Left ventricle myocardium superior (tissue), 1 donor: ENCODE measurements at regions not wholly inside any gene's neighbourhood (a gene's known extent, or its start where the extent isn't known, plus 50 kb on each side); places are given as distances from the start of the nearest gene placed in this dataset.
"Not testable (repeated sequence)": the region's sequence is repeated elsewhere in the genome, so short reads cannot be mapped to it uniquely, and the experiment has no call there.

Source experiments
- ATAC-seq: fragments of 200-7000 bp; cut with Tn5 transposase; one replicate; pipeline ENCODE4 v1.9.1; 2020; ENCODE audit warnings: mild to moderate bottlenecking, moderate library complexity
- DNase-seq: peaks from one replicate; pipeline ENCODE4 v3.0.0-alpha.2; 2020
- intact Hi-C: fragments of 100-400 bp; cut with micrococcal nuclease; formaldehyde crosslinking; loops from one replicate; pipeline ENCODE4 v1.11.0; 2022
- donor health status: DM: no; HTN: yes; CAD: no; lungs with severe emphysema.

DNA sequence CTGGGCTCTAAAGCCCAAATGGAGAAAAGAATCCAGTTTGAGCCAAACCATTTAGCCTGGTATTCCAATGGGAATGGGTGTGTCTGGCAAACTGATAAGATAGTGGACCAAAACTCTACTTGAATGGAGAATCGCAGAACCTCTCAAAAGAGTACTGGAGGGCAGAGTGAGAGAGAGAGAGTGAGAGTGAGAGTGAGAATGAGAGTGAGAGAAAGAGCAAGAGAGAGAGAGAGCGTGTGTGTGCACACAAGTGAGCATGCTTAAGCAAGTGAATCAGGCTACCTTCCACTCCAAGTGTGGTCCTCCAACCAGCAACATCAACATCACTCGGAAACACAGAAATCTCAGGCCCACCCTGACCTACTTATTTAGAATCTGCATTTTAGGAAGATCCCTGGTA, 58.8 kb downstream of the UQCRFS1 start:
- intact Hi-C loops, result no loop called here
- DNase-seq (no peak), ATAC-seq (no peak)

- intact Hi-C loops, result no loop called here
- no peak for DNase-seq
- ATAC-seq, result no peak
Measured at GRCh38 chr19:29145756-29146155, 67.2 kb downstream of the UQCRFS1 start.

DNA sequence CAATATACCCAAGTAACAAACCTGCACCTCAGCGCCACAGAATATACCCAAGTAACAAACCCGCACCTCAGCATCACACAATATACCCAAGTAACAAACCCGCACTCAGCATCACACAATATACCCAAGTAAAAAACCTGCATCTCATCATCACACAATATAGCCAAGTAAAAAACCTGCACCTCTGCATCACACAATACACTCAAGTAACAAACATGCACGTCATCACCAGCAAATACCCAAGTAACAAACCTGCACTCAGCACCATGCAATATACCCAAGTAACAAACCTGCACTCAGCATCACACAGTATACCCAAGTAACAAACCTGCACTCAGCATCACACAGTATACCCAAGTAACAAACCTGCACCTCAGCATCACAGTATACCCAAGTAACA, 69.8 kb downstream of the UQCRFS1 start:
- ATAC-seq (no peak), DNase-seq (no peak)
- intact Hi-C loops, result no loop called here

GRCh38 chr19:29139227-29139626, 73.7 kb downstream of the UQCRFS1 start:
- DNase-seq (no peak), ATAC-seq (no peak)
- intact Hi-C loops, result no loop called here

DNA sequence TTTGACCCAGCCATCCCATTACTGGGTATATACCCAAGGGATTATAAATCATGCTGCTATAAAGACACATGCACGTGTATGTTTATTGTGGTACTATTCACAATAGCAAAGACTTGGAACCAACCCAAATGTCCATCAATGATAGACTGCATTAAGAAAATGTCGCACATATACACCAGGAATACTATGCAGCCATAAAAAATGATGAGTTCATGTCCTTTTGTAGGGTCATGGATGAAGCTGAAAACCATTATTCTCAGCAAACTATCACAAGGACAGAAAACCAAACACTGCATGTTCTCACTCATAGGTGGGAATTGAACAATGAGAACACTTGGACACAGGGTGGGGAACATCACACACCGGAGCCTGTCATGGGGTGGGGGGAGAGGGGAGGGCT, 74.7 kb downstream of the UQCRFS1 start:
- ATAC-seq, intact Hi-C loops, DNase-seq: not testable (repeated sequence)

DNA sequence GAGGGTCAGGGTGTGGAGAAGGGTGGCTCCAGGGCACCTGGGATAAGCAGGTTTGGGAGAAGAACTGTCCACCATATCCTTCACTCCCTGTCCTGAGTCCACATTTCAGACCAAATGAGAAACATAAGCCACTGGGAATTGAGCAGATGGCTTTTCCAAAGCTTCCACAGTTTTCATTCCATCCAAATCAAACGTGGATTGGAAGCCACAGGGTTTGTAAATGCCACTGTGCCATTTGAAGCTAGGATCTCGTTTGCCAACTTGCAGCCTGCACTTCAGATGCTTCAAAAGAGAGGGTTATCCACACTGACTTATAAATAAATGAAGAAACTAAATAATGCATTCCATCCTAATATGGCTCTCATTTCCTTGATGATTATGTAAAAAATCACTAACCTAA, 81.5 kb downstream of the UQCRFS1 start:
- ATAC-seq (no peak), DNase-seq (no peak)
- intact Hi-C loops, result no loop called here

GRCh38 chr19:29129148-29129547, 83.8 kb downstream of the UQCRFS1 start:
- intact Hi-C loops, result no loop called here
- no peak for ATAC-seq
- DNase-seq, result no peak

DNA sequence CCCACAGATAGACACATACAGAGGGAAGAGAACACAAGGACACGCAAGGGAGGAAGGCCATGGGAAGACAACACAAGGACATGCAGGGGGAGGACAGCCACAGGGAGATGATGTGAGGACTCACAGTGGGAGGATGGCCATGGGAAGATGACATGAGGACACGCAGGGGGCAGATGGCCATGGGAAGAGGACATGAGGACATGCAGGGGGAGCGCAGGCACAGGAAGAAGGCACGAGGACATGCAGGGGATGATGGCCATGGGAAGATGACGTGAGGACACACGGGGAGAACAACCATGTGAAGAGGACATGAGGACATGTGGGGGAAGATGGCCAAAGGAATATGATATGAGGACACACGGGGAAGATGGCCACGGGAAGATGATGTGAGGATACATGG, 84.7 kb downstream of the UQCRFS1 start:
- intact Hi-C loops, result no loop called here

GRCh38 chr19:29122185-29122584, 90.8 kb downstream of the UQCRFS1 start:
- intact Hi-C loops, result no loop called here
- ATAC-seq (no peak), DNase-seq (no peak)

More for the DNA sequence above, 84.7 kb downstream of the UQCRFS1 start:
- ATAC-seq (no peak), DNase-seq (no peak)

DNA sequence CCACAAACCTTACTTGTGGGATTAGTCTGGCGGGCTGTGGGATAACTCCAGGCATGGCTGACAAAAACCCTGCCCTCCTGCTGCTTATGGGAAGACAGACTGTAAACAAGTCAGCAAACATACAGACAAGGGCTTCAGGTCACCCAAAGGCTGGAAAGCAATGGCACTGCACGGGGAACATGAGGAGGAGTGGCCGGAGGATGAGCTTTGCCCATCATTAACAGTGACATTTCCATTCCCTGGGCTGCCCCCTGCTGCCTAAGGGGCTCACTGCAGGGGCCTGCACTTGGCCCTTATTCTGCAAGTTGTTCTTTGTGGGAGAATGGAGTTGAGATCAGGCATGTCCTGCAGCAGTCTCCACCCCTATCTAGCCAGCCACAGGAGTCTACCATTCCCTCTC, 91.3 kb downstream of the UQCRFS1 start:
- no peak for ATAC-seq
- peak; percentile 32 for DNase-seq
- intact Hi-C loops, result no loop called here

GRCh38 chr19:29120466-29120865, 92.5 kb downstream of the UQCRFS1 start:
- intact Hi-C loops, result no loop called here
- DNase-seq (no peak), ATAC-seq (no peak)

DNA sequence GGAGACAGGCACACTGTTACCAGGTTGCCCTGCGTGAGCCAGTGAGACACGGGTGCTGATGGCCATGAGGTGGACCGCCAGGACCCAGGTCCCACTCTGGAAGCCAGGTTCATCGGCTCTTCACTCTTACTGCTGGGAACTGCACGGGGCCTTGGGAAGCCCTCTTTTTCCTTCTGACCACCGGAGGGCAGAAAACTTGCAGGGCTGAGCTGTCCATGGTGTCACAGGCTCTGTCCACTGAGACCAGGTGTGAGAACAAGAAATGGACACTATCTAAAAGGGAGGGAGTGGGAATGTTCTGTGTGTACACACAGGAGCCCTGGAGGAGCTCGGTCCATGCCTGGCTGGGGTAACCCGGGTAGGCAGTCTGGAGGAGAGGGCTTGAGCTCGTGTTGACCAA, 93.4 kb downstream of the UQCRFS1 start:
- intact Hi-C loops, result no loop called here
- DNase-seq (no peak), ATAC-seq (peak; percentile 32)

- intact Hi-C loops, result no loop called here
- ATAC-seq (no peak), DNase-seq (no peak)
Measured at GRCh38 chr19:29118389-29118788, 94.6 kb downstream of the UQCRFS1 start.

GRCh38 chr19:29117926-29118325, 95.0 kb downstream of the UQCRFS1 start:
- intact Hi-C loops, result no loop called here
- no peak for ATAC-seq
- DNase-seq, result no peak

DNA sequence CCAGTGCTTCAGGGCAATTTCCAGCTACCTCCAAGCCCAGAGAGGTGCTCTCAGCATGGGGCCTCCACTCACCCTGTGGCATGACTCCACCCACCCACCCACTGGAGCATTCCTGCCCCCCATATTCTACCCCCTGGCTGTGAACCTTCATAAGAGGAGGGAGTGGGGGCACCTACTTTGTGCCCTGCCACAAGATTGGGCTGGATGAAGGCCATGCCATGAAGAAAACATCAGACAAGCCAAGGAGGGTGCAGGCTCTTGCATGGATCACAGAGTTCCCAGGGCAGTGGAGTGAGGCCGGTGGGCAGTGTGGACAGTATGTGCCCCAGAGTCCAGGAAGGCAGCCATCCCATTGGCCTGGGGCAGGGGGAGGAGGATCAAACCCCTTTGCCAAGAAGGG, 97.8 kb downstream of the UQCRFS1 start:
- intact Hi-C loops, result no loop called here
- DNase-seq, result no peak
- ATAC-seq, result no peak

DNA sequence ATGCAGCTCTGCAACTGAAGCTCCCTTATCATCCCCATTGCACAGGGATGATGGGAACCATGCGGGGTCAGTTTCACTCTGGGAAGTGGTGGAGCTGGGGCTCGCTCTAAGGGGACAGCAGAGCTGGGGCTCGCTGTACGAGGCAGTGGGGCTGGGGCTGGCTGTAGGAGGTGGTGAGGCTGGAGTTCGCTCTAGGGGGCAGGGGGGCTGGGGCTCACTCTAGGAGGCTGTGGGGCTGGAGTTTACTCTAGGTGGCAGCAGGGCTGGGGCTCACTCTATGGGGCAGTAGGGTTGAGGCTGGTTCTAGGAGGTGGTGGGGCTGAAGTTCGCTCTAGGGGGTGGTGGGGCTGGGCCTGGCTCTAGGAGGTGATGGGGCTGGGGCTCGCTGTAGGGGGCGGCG, 99.1 kb downstream of the UQCRFS1 start:
- DNase-seq, result no peak
- intact Hi-C loops, result no loop called here
- no peak for ATAC-seq

DNA sequence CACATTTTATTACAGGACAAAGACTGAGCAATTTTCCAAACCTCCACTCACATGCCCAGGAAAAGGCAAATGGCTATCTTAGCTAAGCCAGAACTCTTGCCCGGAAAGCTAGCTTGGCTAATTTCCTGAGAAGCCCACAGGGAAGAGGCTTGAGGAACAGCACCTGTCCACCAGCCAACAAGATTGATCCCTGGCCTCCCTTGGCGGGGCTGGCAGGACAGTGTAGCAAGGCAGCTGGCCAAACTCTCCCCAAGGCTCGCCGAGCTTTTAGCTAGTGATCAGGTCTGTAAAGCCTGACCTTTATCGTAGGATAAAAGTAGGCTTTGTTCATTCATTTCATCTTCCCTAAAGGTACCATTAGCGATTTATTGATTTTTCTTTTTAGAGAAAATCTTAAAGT, 101.4 kb downstream of the UQCRFS1 start:
- DNase-seq (peak; percentile 38), ATAC-seq (no peak)
- intact Hi-C loops, result no loop called here

DNA sequence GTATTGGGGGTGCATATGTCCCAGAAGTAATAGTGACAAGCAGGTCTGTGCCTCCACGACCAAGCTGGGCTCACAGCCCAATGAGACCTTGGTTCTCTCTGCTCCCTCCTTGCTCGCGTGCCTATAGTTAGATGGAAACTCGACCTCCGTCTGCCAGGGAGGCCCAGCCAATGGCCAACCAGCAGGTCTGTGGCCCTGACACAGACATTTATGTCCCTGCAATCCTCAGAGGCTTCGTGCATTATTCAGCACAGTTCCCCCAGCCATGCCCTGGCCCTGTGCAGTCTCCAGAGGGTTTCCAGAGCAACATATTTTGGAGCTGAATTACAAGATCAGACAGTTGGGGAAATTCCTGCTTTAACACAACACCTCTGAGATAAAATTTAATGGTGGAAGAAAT, 105.1 kb downstream of the UQCRFS1 start:
- ATAC-seq, result no peak
- DNase-seq, result no peak
- intact Hi-C loops, result no loop called here

DNA sequence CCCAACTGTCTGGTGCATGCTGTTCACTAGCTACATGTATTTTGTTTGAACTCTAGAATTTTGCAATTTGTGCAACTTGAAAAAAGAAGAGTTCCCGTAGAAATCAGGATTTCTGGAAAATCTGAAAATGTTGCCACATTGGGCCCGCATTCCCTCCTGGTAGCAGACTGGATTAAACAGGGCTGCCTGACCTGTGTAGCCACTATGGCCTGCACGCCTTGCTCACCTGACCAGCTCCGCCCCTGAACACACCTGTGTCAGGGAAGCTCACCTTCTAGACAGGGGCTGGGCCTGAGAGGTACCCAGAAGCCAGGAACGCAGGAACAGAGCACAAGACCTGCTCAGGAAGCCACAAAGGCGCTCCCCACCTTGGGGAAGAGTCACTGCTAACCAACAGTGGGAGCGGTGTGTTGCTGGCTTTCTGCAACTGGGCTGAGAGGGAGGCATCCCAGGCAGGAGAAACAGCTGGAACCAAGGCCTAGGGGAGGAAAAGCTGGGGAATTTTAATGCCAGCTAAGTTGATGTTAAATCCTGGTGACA, 106.5 kb downstream of the UQCRFS1 start:
- no peak for DNase-seq
- intact Hi-C loops, result no loop called here
- no peak for ATAC-seq

DNA sequence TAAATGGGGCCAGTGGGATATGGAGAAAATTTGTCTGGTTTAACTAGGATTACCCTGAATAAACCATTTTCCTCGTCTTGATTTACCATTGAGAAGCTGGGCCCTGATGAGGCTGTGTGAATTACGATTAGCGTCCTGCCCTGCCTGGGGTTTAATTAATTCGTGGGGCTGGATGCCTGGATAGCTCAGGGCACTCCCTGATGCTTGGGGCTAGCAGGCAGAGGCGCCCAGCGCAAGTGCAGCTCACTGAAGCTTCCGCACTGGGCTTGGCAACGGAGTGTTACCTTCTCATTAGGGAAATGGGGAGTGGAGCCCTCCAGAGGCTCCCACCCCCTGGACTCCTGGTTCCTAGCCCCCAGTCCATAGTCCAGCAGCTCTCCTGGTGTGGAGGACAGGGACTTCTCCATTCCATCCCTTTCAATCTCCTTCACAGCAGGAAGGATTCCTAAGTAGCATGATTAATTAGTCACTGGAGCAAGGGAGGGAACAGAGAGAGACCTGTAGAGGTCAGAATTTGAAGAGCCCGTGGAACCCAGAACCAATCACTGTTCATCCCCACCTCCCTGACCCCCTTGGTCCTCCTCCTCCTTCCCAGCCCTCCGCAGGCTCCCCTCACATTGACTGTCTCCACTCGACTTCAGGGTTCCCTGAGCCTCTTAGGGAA, 107.2 kb downstream of the UQCRFS1 start:
- ATAC-seq, result no peak
- no peak for DNase-seq
- intact Hi-C loops, result no loop called here

DNA sequence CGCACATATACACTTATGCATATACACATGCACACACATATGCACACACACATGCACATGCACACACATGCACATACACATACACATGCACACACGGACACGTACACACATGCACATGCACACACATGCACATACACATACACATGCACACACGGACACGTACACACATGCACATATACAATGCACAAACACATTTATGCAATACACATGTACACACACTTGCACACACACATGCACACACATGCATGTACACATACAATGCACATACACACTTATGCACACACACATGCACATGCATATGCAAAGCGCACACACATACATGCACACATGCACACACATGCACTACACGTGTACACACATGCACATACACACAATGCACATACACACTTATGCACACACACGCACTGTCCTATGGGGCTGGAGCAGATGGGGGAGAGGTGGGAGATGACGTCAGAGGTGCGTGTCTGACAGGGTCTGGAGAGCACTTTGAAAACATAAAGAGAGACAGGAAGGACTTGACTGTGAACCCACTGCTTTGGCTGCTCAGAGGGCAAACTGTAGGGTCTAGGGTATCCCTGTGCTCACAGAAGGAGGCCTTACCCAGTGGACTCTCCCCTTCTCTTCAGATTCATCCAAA, 108.2 kb downstream of the UQCRFS1 start:
- intact Hi-C loops, result no loop called here
- ATAC-seq (no peak), DNase-seq (no peak)
